ENCODE measurements at regions not wholly inside any gene's neighbourhood (a gene's known extent, or its start where the extent isn't known, plus 50 kb on each side); places are given as distances from the start of the nearest gene placed in this dataset.

- TF ChIP-seq CTCF (IDR thresholded peaks at IDR 0.05; ENCODE audit: low read depth, low read length) (no peak), EZH2phosphoT487 (IDR thresholded peaks at IDR 0.05; ENCODE audit: low read depth) (no peak)
Measured at GRCh38 chr14:38723959-38724358, 379.1 kb downstream of the SEC23A start.

Data from OCI-LY3 (cell line).